ENCODE measurements at regions not wholly inside any gene's neighbourhood (a gene's known extent, or its start where the extent isn't known, plus 50 kb on each side); places are given as distances from the start of the nearest gene placed in this dataset.

- H3K4me3 ChIP-seq: peak overlapping the region; percentile 37
- H3K27ac ChIP-seq: peak overlapping the region; percentile 48 to 56
- H3K9me3 ChIP-seq: no peaks in the 10 kb centered on the region
- ATAC-seq (ENCODE audit: insufficient number of reproducible peaks, low FRiP score, low read depth) (peak; percentile 6), DNase-seq (ENCODE audit: low spot score) (no peak)
- H3K36me3 ChIP-seq: no peaks in the 10 kb centered on the region
- H3K4me1 ChIP-seq (ENCODE audit: control insufficient read depth in 1 of 2, low read depth in 2 of 2): peaks cover 5 to 55% of the 10 kb centered on the region in 2 donors
- no peak for TF ChIP-seq CTCF (IDR thresholded peaks at IDR 0.05)
- H3K27me3 ChIP-seq (replicated peaks; ENCODE audit: insufficient read depth): no peaks in the 10 kb centered on the region
Observed at GRCh38 chr2:19796035-19796695, 105.6 kb downstream of the TTC32 start.

GRCh38 chr2:19793132-19793750, 108.5 kb downstream of the TTC32 start:
- TF ChIP-seq CTCF (IDR thresholded peaks at IDR 0.05): no peak
- ATAC-seq (ENCODE audit: insufficient number of reproducible peaks, low FRiP score, low read depth): no peak
- peak overlapping the region; percentile 5 to 48 for H3K27ac ChIP-seq

GRCh38 chr2:19790291-19790690, 111.5 kb downstream of the TTC32 start:
- DNase-seq (ENCODE audit: low spot score): no peak
- Histone ChIP-seq H3K27ac (no peak overlapping the region), H3K4me1 (ENCODE audit: control insufficient read depth in 1 of 2, low read depth in 2 of 2) (peaks cover 16 to 34% of the 10 kb centered on the region in 2 donors), H3K27me3 (replicated peaks; ENCODE audit: insufficient read depth) (no peaks in the 10 kb centered on the region), H3K4me3 (no peak overlapping the region), H3K36me3 (no peaks in the 10 kb centered on the region), H3K9me3 (no peaks in the 10 kb centered on the region)
- TF ChIP-seq CTCF (IDR thresholded peaks at IDR 0.05): no peak
- ATAC-seq (ENCODE audit: insufficient number of reproducible peaks, low FRiP score, low read depth): no peak

More at GRCh38 chr2:19793132-19793750, 108.5 kb downstream of the TTC32 start:
- Histone ChIP-seq H3K4me3 (no peak overlapping the region), H3K9me3 (no peaks in the 10 kb centered on the region), H3K4me1 (ENCODE audit: control insufficient read depth in 1 of 2, low read depth in 2 of 2) (peaks cover 0 to 39% of the 10 kb centered on the region in 2 donors), H3K27me3 (replicated peaks; ENCODE audit: insufficient read depth) (no peaks in the 10 kb centered on the region), H3K36me3 (no peaks in the 10 kb centered on the region)
- DNase-seq (ENCODE audit: low spot score): no peak

GRCh38 chr2:19787134-19787533, 114.6 kb downstream of the TTC32 start:
- TF ChIP-seq CTCF (IDR thresholded peaks at IDR 0.05): no peak
- Histone ChIP-seq H3K27me3 (replicated peaks; ENCODE audit: insufficient read depth) (no peaks in the 10 kb centered on the region), H3K27ac (peak overlapping the region; percentile 69 to 80), H3K4me3 (no peak overlapping the region), H3K9me3 (no peaks in the 10 kb centered on the region), H3K36me3 (no peaks in the 10 kb centered on the region), H3K4me1 (ENCODE audit: control insufficient read depth in 1 of 2, low read depth in 2 of 2) (peaks cover 19 to 43% of the 10 kb centered on the region in 2 donors)
- no peak for ATAC-seq (ENCODE audit: insufficient number of reproducible peaks, low FRiP score, low read depth)
- DNase-seq (ENCODE audit: low spot score): no peak

- H3K4me1 ChIP-seq (ENCODE audit: control insufficient read depth in 1 of 2, low read depth in 2 of 2): peaks cover 19 to 43% of the 10 kb centered on the region in 2 donors
- H3K9me3 ChIP-seq: no peaks in the 10 kb centered on the region
- DNase-seq (ENCODE audit: low spot score) (no peak), ATAC-seq (ENCODE audit: insufficient number of reproducible peaks, low FRiP score, low read depth) (no peak)
- no peaks in the 10 kb centered on the region for H3K27me3 ChIP-seq (replicated peaks; ENCODE audit: insufficient read depth)
- H3K36me3 ChIP-seq: no peaks in the 10 kb centered on the region
- no peak for TF ChIP-seq CTCF (IDR thresholded peaks at IDR 0.05)
- no peak overlapping the region for H3K4me3 ChIP-seq
- peak overlapping the region; percentile 69 to 80 for H3K27ac ChIP-seq
Observed at GRCh38 chr2:19786408-19787058, 115.2 kb downstream of the TTC32 start.

Data from thoracic aorta (tissue), 2 donors.